Testis (tissue), 2 donors: ENCODE measurements at regions not wholly inside any gene's neighbourhood (a gene's known extent, or its start where the extent isn't known, plus 50 kb on each side); places are given as distances from the start of the nearest gene placed in this dataset.

Source experiments
- POLR2A ChIP-seq: fragments of 450-650 bp; IDR thresholded peaks from one replicate; pipeline ENCODE4 v1.6.1; 2017; ENCODE audit warnings: antibody characterized with exemption, mild to moderate bottlenecking, moderate library complexity
- TF ChIP-seq, protein P1 (sequence below), 3 experiments: fragments of 450-650 bp in 2 of 3; fragments of 200-600 bp in 1 of 3; sonication (generic) in 1 of 3; IDR thresholded peaks; one replicate each; pipeline ENCODE4 v1.5.1; 2016 to 2019; ENCODE audit warnings: antibody characterized with exemption in 3 of 3, mild to moderate bottlenecking in 2 of 3, moderate library complexity in 1 of 3

DNA sequence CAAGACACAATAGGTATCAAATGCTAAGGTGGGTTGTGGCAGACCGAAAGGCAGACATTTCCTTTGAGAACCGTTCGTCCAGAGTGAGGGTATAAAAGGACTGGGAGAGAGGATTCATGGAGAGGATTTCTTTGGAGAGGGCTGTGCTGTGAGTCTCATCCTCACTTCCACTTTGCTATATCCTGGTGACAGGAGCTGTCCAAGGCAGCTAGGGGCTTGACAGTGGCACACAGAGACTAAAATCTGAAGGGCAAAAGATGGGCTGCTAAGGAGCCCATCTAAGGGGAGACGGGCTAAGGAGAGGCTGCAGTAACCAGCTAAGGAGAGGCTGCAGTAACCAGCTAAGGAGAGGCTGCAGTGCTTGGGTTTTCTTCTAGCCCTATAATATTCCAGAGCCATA, 214.0 kb upstream of the ADRA1B start:
- TF ChIP-seq, protein P1, sequence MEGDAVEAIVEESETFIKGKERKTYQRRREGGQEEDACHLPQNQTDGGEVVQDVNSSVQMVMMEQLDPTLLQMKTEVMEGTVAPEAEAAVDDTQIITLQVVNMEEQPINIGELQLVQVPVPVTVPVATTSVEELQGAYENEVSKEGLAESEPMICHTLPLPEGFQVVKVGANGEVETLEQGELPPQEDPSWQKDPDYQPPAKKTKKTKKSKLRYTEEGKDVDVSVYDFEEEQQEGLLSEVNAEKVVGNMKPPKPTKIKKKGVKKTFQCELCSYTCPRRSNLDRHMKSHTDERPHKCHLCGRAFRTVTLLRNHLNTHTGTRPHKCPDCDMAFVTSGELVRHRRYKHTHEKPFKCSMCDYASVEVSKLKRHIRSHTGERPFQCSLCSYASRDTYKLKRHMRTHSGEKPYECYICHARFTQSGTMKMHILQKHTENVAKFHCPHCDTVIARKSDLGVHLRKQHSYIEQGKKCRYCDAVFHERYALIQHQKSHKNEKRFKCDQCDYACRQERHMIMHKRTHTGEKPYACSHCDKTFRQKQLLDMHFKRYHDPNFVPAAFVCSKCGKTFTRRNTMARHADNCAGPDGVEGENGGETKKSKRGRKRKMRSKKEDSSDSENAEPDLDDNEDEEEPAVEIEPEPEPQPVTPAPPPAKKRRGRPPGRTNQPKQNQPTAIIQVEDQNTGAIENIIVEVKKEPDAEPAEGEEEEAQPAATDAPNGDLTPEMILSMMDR (IDR thresholded peaks at IDR 0.05), result no peak
- no peak for TF ChIP-seq POLR2A
